IMR-90 (cell line): ENCODE measurements at regions not wholly inside any gene's neighbourhood (a gene's known extent, or its start where the extent isn't known, plus 50 kb on each side); places are given as distances from the start of the nearest gene placed in this dataset.

ENCODE experiments used
- ATAC-seq: fragments of 200-7000 bp; cut with Tn5 transposase; 2 replicates; pipeline ENCODE4 v1.9.1; 2020; ENCODE audit warnings: low read depth, mild to moderate bottlenecking, moderate library complexity
- BruUV-seq: library from RNA; stranded (reverse); fragments of 400-500 nt; replicated peaks from 2 replicates; lab custom pipeline; 2021; lab: Mats Ljungman, UMichigan
- CTCF ChIA-PET: fragments of 300-600 bp; formaldehyde crosslinking; extraction: SDS; loops from one replicate; lab custom pipeline; 2021; ENCODE audit warnings: antibody characterized with exemption; lab: Yijun Ruan, JAX
- POLR2A ChIA-PET: fragments of 300-600 bp; sonication (Branson Sonifier 250); formaldehyde crosslinking; loops from one replicate; lab custom pipeline; 2022; ENCODE audit warnings: antibody characterized with exemption; ENCODE audit not compliant: unreplicated experiment; lab: Charles Lee
- DNase-seq: peaks from one replicate; pipeline ENCODE4 v3.0.0; 2013
- H2AFZ ChIP-seq: replicated peaks from 2 replicates; pipeline ENCODE3; 2013; ENCODE audit warnings: low read length, mild to moderate bottlenecking; ENCODE audit not compliant: poor library complexity
- H2AK5ac ChIP-seq: 2 replicates; pipeline ENCODE4 v1.6.1; 2013; ENCODE audit warnings: low read depth, low read length, inconsistent platforms
- H2AK9ac ChIP-seq: replicated peaks from 2 replicates; pipeline ENCODE3; 2013; ENCODE audit warnings: mild to moderate bottlenecking, low read depth, low read length, moderate library complexity; ENCODE audit not compliant: poor library complexity
- H2BK120ac ChIP-seq: 2 replicates; pipeline ENCODE4 v1.6.1; 2013; ENCODE audit warnings: low read depth, low read length, inconsistent platforms
- H2BK15ac ChIP-seq: 3 replicates; pipeline ENCODE4 v1.6.1; 2013; ENCODE audit warnings: low read depth, low read length, inconsistent platforms
- H2BK20ac ChIP-seq: 2 replicates; pipeline ENCODE4 v1.6.1; 2013; ENCODE audit warnings: low read depth, mild to moderate bottlenecking, inconsistent platforms, low read length, moderate library complexity
- H2BK5ac ChIP-seq: 2 replicates; pipeline ENCODE4 v1.6.1; 2013; ENCODE audit warnings: mild to moderate bottlenecking, low read depth, low read length, inconsistent platforms; ENCODE audit not compliant: poor library complexity, severe bottlenecking
- H3K14ac ChIP-seq: replicated peaks from 2 replicates; pipeline ENCODE4 v1.6.1; 2013; ENCODE audit warnings: low read depth, low read length, inconsistent platforms
- H3K18ac ChIP-seq: 2 replicates; pipeline ENCODE4 v1.6.1; 2013; ENCODE audit warnings: low read depth, low read length, control low read depth
- H3K23ac ChIP-seq: 2 replicates; pipeline ENCODE4 v1.6.1; 2013; ENCODE audit warnings: low read depth, low read length, inconsistent platforms
- H3K27ac ChIP-seq: 2 replicates; pipeline ENCODE4 v1.5.1; 2013; ENCODE audit warnings: mild to moderate bottlenecking, control low read depth, low read length; ENCODE audit not compliant: insufficient read depth
- H3K27me3 ChIP-seq: 2 replicates; pipeline ENCODE4 v1.6.1; 2013; ENCODE audit warnings: low read length; ENCODE audit not compliant: control insufficient read depth, insufficient read depth
- H3K36me3 ChIP-seq: 2 replicates; pipeline ENCODE4 v1.6.1; 2013; ENCODE audit warnings: low read length, mixed read lengths; ENCODE audit not compliant: control insufficient read depth, insufficient read depth
- H3K4ac ChIP-seq: 2 replicates; pipeline ENCODE4 v1.6.1; 2013; ENCODE audit warnings: low read depth, low read length, inconsistent platforms
- H3K4me1 ChIP-seq: 2 replicates; pipeline ENCODE4 v1.6.1; 2013; ENCODE audit warnings: low read length, mixed read lengths; ENCODE audit not compliant: control insufficient read depth, insufficient read depth
- H3K4me2 ChIP-seq: 2 replicates; pipeline ENCODE4 v1.6.1; 2013; ENCODE audit warnings: low read depth, mild to moderate bottlenecking, control low read depth, low read length, moderate library complexity
- H3K4me3 ChIP-seq: 2 replicates; pipeline ENCODE4 v1.5.1; 2013; ENCODE audit warnings: low read depth, mild to moderate bottlenecking, control low read depth, low read length, moderate library complexity; ENCODE audit not compliant: insufficient read depth
- H3K56ac ChIP-seq: 2 replicates; pipeline ENCODE4 v1.6.1; 2013; ENCODE audit warnings: low read length, inconsistent platforms; ENCODE audit not compliant: insufficient read depth; ENCODE audit errors: extremely low read depth
- H3K79me1 ChIP-seq, 2 experiments: 2 replicates each; pipeline ENCODE4 v1.6.1; 2013; ENCODE audit warnings: low read length in 2 of 2, inconsistent platforms in 1 of 2, low read depth in 1 of 2
- H3K9ac ChIP-seq: 2 replicates; pipeline ENCODE4 v1.6.1; 2013; ENCODE audit warnings: low read depth, low read length, control low read depth
- H3K9me1 ChIP-seq: 2 replicates; pipeline ENCODE4 v1.6.1; 2013; ENCODE audit warnings: low read length, inconsistent platforms; ENCODE audit not compliant: insufficient read depth
- H3K9me3 ChIP-seq: 2 replicates; pipeline ENCODE4 v1.6.1; 2013; ENCODE audit warnings: low read length; ENCODE audit not compliant: control insufficient read depth, insufficient read depth
- H4K20me1 ChIP-seq: 2 replicates; pipeline ENCODE4 v1.6.1; 2013; ENCODE audit warnings: low read length, inconsistent platforms; ENCODE audit not compliant: insufficient read depth
- H4K5ac ChIP-seq: 2 replicates; pipeline ENCODE4 v1.6.1; 2013; ENCODE audit warnings: mild to moderate bottlenecking, low read depth, low read length, control low read depth
- H4K8ac ChIP-seq, 2 experiments: 2 replicates each; pipeline ENCODE4 v1.6.1; 2013; ENCODE audit warnings: low read depth in 2 of 2, low read length in 2 of 2, control low read depth in 1 of 2, inconsistent platforms in 1 of 2
- H4K91ac ChIP-seq: 2 replicates; pipeline ENCODE4 v1.6.1; 2013; ENCODE audit warnings: low read depth, low read length, inconsistent platforms; ENCODE audit not compliant: insufficient read depth
- CEBPB ChIP-seq: IDR thresholded peaks from 2 replicates; pipeline ENCODE4 v1.6.1; 2012; ENCODE audit warnings: low read depth, low read length, improper control_type of control experiment
- CHD1 ChIP-seq: IDR thresholded peaks from 2 replicates; pipeline ENCODE4 v1.6.1; 2012; ENCODE audit warnings: low read depth, low read length, improper control_type of control experiment
- FOS ChIP-seq: fragments of 150-350 bp; IDR thresholded peaks from 2 replicates; pipeline ENCODE4 v1.6.1; 2016; ENCODE audit warnings: low read depth, low read length
- MXI1 ChIP-seq: IDR thresholded peaks from 2 replicates; pipeline ENCODE4 v1.6.1; 2012; ENCODE audit warnings: low read depth, mild to moderate bottlenecking, low read length, moderate library complexity, borderline replicate concordance
- NFE2L2 ChIP-seq: fragments of 150-350 bp; IDR thresholded peaks from 2 replicates; pipeline ENCODE4 v1.6.1; 2016; ENCODE audit warnings: low read depth, mild to moderate bottlenecking, low read length
- POLR2A ChIP-seq: IDR thresholded peaks from 2 replicates; pipeline ENCODE4 v1.6.1; 2012; ENCODE audit warnings: mild to moderate bottlenecking, low read depth, low read length
- RAD21 ChIP-seq: IDR thresholded peaks from 2 replicates; pipeline ENCODE4 v1.6.1; 2012; ENCODE audit warnings: low read length, improper control_type of control experiment
- RCOR1 ChIP-seq: IDR thresholded peaks from 2 replicates; pipeline ENCODE4 v1.6.1; 2012; ENCODE audit warnings: mild to moderate bottlenecking, low read length, improper control_type of control experiment; ENCODE audit not compliant: insufficient replicate concordance
- RFX5 ChIP-seq: IDR thresholded peaks from 2 replicates; pipeline ENCODE4 v1.8.0; 2012; ENCODE audit warnings: low read depth, mild to moderate bottlenecking, low read length, moderate library complexity
- WGBS, 2 experiments: methylation state at CpG; one replicate each; pipeline versions ENCODE4 v1.1.5 to v1.1.7; 2013; ENCODE audit warnings: missing lambda C conversion rate in 2 of 2; ENCODE audit not compliant: insufficient read length in 1 of 2; ENCODE audit errors: extremely low coverage in 2 of 2; 5-methylcytosine and 5-hydroxymethylcytosine counted together
- dilution Hi-C: fragments of 300-500 bp; cut with HindIII; formaldehyde crosslinking; loops from one replicate; pipeline ENCODE4 v1.14.3; 2018; ENCODE audit warnings: low sequenced_read_pairs; ENCODE audit not compliant: unreplicated experiment
- in situ Hi-C: fragments of 300-500 bp; cut with MboI; formaldehyde crosslinking; loops from 3 replicates; pipeline ENCODE4 v1.14.3; 2019; ENCODE audit warnings: low sequenced_read_pairs, inconsistent platforms, mixed read lengths
- intact Hi-C: fragments of 100-400 bp; cut with micrococcal nuclease; formaldehyde crosslinking; loops from 2 replicates; pipeline ENCODE4 v1.10.0; 2022
- TF ChIP-seq, protein P1 (sequence below): fragments of 150-350 bp; IDR thresholded peaks from 2 replicates; pipeline ENCODE4 v1.6.1; 2017; ENCODE audit warnings: mild to moderate bottlenecking, antibody characterized with exemption, low read length, low read depth
- TF ChIP-seq, protein P2 (sequence below): fragments of 150-350 bp; IDR thresholded peaks from 2 replicates; pipeline ENCODE4 v1.6.1; 2016; ENCODE audit warnings: low read depth, mild to moderate bottlenecking, low read length, moderate library complexity, borderline replicate concordance

DNA sequence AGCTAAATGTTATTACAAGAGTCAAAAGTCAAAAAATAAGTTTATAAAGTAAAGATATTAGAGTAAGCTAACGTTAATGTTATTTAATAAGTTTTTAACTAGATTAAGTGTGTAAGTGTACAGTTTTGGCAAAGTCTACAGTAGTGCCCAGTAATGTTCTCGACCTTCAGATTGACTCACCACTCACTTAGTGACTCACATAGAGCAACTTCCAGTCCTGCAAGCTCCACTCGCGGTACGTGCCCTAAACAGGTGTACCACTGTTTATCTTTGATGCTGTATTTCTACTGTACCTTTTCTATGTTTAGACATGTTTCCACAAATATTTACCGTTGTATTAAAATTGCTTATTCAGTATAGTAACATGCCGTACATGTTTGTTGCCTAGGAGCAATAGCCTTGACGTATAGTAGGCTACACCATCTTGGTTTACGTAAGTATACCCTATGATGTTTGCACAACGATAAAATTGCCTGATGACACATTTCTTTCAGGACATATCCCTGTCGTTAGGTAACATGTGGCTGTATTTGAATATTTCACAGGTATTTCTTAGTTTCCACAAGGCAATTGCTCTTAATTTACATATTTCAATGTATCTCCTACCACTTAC is 1641.9 kb upstream of the PIK3C3 start:
- H2BK120ac ChIP-seq: no peak overlapping the region
- no peak overlapping the region for H3K9ac ChIP-seq
- no peak overlapping the region for H4K91ac ChIP-seq
- no peaks in the 10 kb centered on the region for H3K9me1 ChIP-seq
- no peak overlapping the region for H2BK15ac ChIP-seq
- no peak for DNase-seq
- H2BK20ac ChIP-seq: no peak overlapping the region
- dilution Hi-C loops (no loop called here), in situ Hi-C loops (no loop called here), intact Hi-C loops (no loop called here)
- H2AK5ac ChIP-seq: no peak overlapping the region
- H3K27ac ChIP-seq: no peak overlapping the region
- H3K27me3 ChIP-seq: no peaks in the 10 kb centered on the region
- no peak overlapping the region for H3K4ac ChIP-seq
- no peak overlapping the region for H2AK9ac ChIP-seq
- H4K5ac ChIP-seq: no peak overlapping the region
- no peak for ATAC-seq
- H2AFZ ChIP-seq: no peak overlapping the region
- no peak overlapping the region for H3K18ac ChIP-seq
- H4K20me1 ChIP-seq: no peaks in the 10 kb centered on the region
- ChIA-PET POLR2A (no interaction called here), CTCF (interaction anchor here (0.7 to 1.2 kb wide), 2 partner anchors 14 to 1017 kb away, joined by 3 read pairs; no protein-coding TSS in a partner anchor)
- 80% methylated on average over 1 of the region's 11 CpGs; no CpG with 5 or more reads in 1 of the 2 experiments for WGBS, 2 experiments
- no peak overlapping the region for H3K4me3 ChIP-seq
- H3K9me3 ChIP-seq: no peaks in the 10 kb centered on the region
- no peak overlapping the region for H2BK5ac ChIP-seq
- no peaks in the 10 kb centered on the region for H3K79me1 ChIP-seq
- H3K4me1 ChIP-seq: no peaks in the 10 kb centered on the region
- no peak overlapping the region for H4K8ac ChIP-seq
- no peaks in the 10 kb centered on the region for H3K36me3 ChIP-seq
- no TSS peak for BruUV-seq
- H3K23ac ChIP-seq: no peak overlapping the region
- TF ChIP-seq, protein P1, sequence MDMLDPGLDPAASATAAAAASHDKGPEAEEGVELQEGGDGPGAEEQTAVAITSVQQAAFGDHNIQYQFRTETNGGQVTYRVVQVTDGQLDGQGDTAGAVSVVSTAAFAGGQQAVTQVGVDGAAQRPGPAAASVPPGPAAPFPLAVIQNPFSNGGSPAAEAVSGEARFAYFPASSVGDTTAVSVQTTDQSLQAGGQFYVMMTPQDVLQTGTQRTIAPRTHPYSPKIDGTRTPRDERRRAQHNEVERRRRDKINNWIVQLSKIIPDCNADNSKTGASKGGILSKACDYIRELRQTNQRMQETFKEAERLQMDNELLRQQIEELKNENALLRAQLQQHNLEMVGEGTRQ: no peak
- TF ChIP-seq MXI1: no peak
- TF ChIP-seq CEBPB: no peak
- no peak for TF ChIP-seq FOS
- no peak for TF ChIP-seq NFE2L2
- TF ChIP-seq, protein P2, sequence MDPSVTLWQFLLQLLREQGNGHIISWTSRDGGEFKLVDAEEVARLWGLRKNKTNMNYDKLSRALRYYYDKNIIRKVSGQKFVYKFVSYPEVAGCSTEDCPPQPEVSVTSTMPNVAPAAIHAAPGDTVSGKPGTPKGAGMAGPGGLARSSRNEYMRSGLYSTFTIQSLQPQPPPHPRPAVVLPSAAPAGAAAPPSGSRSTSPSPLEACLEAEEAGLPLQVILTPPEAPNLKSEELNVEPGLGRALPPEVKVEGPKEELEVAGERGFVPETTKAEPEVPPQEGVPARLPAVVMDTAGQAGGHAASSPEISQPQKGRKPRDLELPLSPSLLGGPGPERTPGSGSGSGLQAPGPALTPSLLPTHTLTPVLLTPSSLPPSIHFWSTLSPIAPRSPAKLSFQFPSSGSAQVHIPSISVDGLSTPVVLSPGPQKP: no peak
- no peak for TF ChIP-seq RAD21
- TF ChIP-seq POLR2A: no peak
- no peak for TF ChIP-seq RCOR1
- no peak for TF ChIP-seq CHD1
- no peak for TF ChIP-seq RFX5
- H3K14ac ChIP-seq: no peak overlapping the region
- H3K4me2 ChIP-seq: no peak overlapping the region
- H3K56ac ChIP-seq: no peak overlapping the region
